NT2/D1 (cell line): ENCODE measurements at regions not wholly inside any gene's neighbourhood (a gene's known extent, or its start where the extent isn't known, plus 50 kb on each side); places are given as distances from the start of the nearest gene placed in this dataset.

Experiments used
- DNase-seq: peaks from one replicate; pipeline ENCODE4 v3.0.0-alpha.2; 2011; ENCODE audit warnings: low read depth, low spot score
- H3K27me3 ChIP-seq: 2 replicates; pipeline ENCODE4 v1.6.0; 2011; ENCODE audit warnings: mild to moderate bottlenecking; ENCODE audit not compliant: insufficient read length, insufficient read depth
- H3K36me3 ChIP-seq: 2 replicates; pipeline ENCODE4 v1.6.1; 2011; ENCODE audit warnings: mild to moderate bottlenecking, low read length, mixed read lengths; ENCODE audit not compliant: insufficient read depth, insufficient read length
- H3K4me1 ChIP-seq: 2 replicates; pipeline ENCODE4 v1.5.1; 2011; ENCODE audit not compliant: insufficient read depth, insufficient read length
- H3K4me3 ChIP-seq: 2 replicates; pipeline ENCODE4 v1.5.1; 2011; ENCODE audit warnings: low read depth; ENCODE audit not compliant: insufficient read length
- H3K9ac ChIP-seq: 2 replicates; pipeline ENCODE4 v1.6.0; 2011; ENCODE audit warnings: low read depth; ENCODE audit not compliant: insufficient read length
- H3K9me3 ChIP-seq: 2 replicates; pipeline ENCODE4 v1.5.1; 2011; ENCODE audit warnings: mild to moderate bottlenecking, low read length; ENCODE audit not compliant: insufficient read depth
- SUZ12 ChIP-seq: IDR thresholded peaks from 2 replicates; pipeline ENCODE4 v1.6.1; 2011; ENCODE audit not compliant: insufficient read length, insufficient read depth; ENCODE audit errors: extremely low read depth
- YY1 ChIP-seq: IDR thresholded peaks from 2 replicates; pipeline ENCODE4 v1.6.1; 2011; ENCODE audit not compliant: insufficient read length, insufficient read depth
- ZNF274 ChIP-seq: IDR thresholded peaks from 2 replicates; pipeline ENCODE4 v1.6.1; 2011; ENCODE audit warnings: mild to moderate bottlenecking, low read depth, low read length

GRCh38 chr2:136188086-136188485 lies 70.1 kb upstream of the CXCR4 start:
- DNase-seq = no peak
- Histone ChIP-seq H3K4me3 (no peak overlapping the region), H3K36me3 (no peaks in the 10 kb centered on the region)

DNA sequence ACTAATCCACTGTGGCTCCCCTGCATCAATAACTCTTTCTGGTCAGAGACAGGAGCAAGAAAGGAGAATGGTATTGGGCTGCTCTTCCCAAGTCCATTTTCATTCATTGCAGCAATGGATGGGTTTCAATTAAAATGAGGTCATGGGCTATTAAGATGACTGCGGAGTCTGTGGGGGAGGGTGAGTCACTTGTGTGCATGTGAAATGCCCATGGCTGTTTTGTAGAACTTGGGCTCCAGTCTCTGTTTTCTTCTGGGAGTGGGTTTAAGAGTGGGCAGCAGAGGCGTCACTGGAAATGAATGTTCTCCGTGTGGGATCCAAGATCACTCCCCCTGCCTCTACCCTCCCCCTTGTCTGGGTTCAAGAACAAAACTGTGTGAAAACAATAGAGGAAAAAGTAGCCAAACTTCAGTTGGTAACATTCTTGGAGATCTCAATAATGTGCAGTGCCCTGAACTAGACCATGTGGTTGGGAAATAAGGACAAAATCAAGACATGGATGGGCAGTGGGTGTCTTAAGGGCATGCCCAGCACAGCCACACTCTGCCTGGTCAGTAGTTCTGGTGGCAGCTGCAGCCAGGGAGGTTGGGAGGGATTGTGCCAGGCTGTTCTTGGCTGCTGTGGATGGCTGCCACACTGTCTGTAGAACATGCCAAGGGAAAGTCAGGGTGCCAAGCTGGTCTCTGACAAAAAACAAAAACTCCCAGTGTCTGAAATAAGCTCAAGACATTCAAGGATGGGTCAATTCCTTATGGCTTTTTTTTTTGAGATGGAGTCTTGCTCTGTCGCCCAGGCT lies 68.2 kb upstream of the CXCR4 start:
- Histone ChIP-seq H3K4me3 (no peak overlapping the region), H3K27me3 (no peaks in the 10 kb centered on the region), H3K4me1 (peaks cover 6% of the 10 kb centered on the region), H3K9me3 (peaks cover 2% of the 10 kb centered on the region; the same call in 1 of the 2 replicates), H3K9ac (no peak overlapping the region), H3K36me3 (no peaks in the 10 kb centered on the region)
- TF ChIP-seq SUZ12 (no peak), YY1 (no peak)
- no peak for DNase-seq

More at GRCh38 chr2:136188086-136188485, 70.1 kb upstream of the CXCR4 start:
- Histone ChIP-seq H3K9me3 (no peaks in the 10 kb centered on the region), H3K4me1 (peaks cover 6% of the 10 kb centered on the region), H3K27me3 (no peaks in the 10 kb centered on the region), H3K9ac (no peak overlapping the region)
- TF ChIP-seq YY1 = no peak
- TF ChIP-seq ZNF274 = no peak
- TF ChIP-seq SUZ12 = no peak

- Histone ChIP-seq H3K36me3 (no peaks in the 10 kb centered on the region), H3K9ac (no peak overlapping the region), H3K27me3 (no peaks in the 10 kb centered on the region), H3K9me3 (peaks cover 8% of the 10 kb centered on the region; the same call in 1 of the 2 replicates), H3K4me1 (peaks cover 6% of the 10 kb centered on the region), H3K4me3 (no peak overlapping the region)
- TF ChIP-seq YY1 (no peak), ZNF274 (no peak), SUZ12 (no peak)
- no peak for DNase-seq
Measured at GRCh38 chr2:136183097-136183496, 65.1 kb upstream of the CXCR4 start.

GRCh38 chr2:136182315-136182714 lies 64.4 kb upstream of the CXCR4 start:
- H3K4me1 ChIP-seq = peaks cover 6% of the 10 kb centered on the region
- TF ChIP-seq YY1 (no peak), SUZ12 (no peak), ZNF274 (no peak)
- no peaks in the 10 kb centered on the region for H3K36me3 ChIP-seq
- peaks cover 8% of the 10 kb centered on the region; the same call in 1 of the 2 replicates for H3K9me3 ChIP-seq
- no peak overlapping the region for H3K9ac ChIP-seq
- no peak overlapping the region for H3K4me3 ChIP-seq
- no peak for DNase-seq
- H3K27me3 ChIP-seq = no peaks in the 10 kb centered on the region

DNA sequence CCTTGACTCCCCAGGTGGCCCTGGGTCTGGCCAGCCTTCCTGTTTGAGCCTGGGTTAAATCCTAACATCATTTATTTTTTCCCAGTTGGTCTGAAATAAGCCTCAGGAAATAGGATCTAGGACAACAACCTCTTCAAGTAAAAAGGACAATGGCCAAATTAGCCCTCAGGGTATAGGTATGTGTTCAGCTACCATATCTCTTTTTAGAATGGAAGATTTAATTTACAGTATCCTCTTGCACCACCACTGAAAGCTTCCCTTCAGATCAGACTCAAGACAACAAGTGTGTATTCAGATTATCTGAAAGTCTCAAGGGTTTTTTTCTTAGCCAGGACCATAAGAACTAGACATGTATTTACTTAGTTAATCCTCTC lies 61.6 kb upstream of the CXCR4 start:
- H3K9me3 ChIP-seq = peaks cover 8% of the 10 kb centered on the region; the same call in 1 of the 2 replicates
- no peaks in the 10 kb centered on the region for H3K36me3 ChIP-seq
- H3K4me1 ChIP-seq = no peaks in the 10 kb centered on the region
- TF ChIP-seq ZNF274 (no peak), SUZ12 (no peak), YY1 (no peak)
- no peak overlapping the region for H3K4me3 ChIP-seq
- H3K9ac ChIP-seq = no peak overlapping the region
- no peak for DNase-seq
- H3K27me3 ChIP-seq = no peaks in the 10 kb centered on the region

DNA sequence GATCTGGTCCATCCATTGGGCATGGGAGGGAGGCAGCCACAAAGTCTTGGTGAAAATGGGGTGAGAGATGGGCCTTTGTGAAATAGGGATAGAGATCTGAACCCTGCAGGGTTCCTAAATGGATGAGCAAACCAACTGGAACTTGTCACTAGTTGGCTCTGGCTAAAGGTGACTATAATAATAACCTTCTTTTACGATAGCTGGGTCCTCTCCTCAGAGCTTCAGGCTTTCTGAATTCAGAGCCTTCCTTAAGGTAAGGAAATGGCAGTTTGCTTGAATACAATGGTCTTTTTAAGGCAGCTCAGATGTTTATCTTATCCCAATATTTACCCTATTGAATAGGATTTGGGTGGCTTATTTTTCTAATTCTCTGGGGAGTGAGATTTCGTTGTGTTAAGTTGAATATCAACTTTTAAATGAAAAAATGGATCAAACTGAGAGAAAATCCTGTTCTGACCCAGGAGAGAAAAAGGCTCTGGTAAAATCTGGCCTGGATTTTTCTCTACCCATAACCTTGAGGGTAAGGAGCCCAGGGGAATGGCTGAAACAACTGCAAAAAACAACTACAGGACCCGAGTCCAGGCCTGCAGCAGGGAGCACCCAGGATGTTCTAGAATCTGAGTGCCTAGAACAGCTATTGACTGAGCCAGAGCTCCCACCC lies 61.1 kb upstream of the CXCR4 start:
- DNase-seq = no peak
- H3K4me3 ChIP-seq = no peak overlapping the region
- H3K4me1 ChIP-seq = no peaks in the 10 kb centered on the region
- TF ChIP-seq SUZ12 = no peak
- TF ChIP-seq ZNF274 = no peak
- TF ChIP-seq YY1 = no peak
- H3K36me3 ChIP-seq = no peaks in the 10 kb centered on the region
- no peak overlapping the region for H3K9ac ChIP-seq
- no peaks in the 10 kb centered on the region for H3K27me3 ChIP-seq
- peaks cover 8% of the 10 kb centered on the region; the same call in 1 of the 2 replicates for H3K9me3 ChIP-seq

DNA sequence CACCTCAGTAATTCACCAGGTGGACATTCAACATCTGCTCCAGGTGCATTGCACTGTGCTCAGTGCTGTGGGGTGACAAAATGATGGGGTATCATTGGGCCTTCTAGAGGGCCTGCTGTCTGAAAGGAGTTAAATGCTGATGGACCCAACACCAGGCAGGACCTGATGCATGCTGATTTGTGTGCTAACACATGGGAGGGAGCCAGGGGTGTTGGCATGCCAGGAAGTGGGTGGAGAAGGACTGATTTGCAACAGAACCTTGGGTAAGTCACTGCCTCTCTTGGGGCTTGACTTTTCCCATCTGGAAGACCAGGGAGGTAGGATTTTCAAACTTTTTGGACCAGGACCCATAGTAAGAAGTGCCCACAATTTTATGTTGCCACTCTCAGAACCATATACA lies 57.9 kb upstream of the CXCR4 start:
- Histone ChIP-seq H3K9ac (no peak overlapping the region), H3K4me3 (no peak overlapping the region), H3K36me3 (no peaks in the 10 kb centered on the region), H3K4me1 (no peaks in the 10 kb centered on the region), H3K9me3 (peaks cover 3% of the 10 kb centered on the region; the same call in 1 of the 2 replicates), H3K27me3 (no peaks in the 10 kb centered on the region)
- TF ChIP-seq YY1 = no peak
- no peak for TF ChIP-seq ZNF274
- no peak for TF ChIP-seq SUZ12
- DNase-seq = no peak
